Hepatocyte (in vitro differentiated cells): ENCODE measurements at regions not wholly inside any gene's neighbourhood (a gene's known extent, or its start where the extent isn't known, plus 50 kb on each side); places are given as distances from the start of the nearest gene placed in this dataset.

Source experiments
- DNase-seq: peaks from one replicate; pipeline ENCODE4 v3.0.0-alpha.2; 2016; ENCODE audit warnings: low spot score
- H2AFZ ChIP-seq: fragments of 200-600 bp; sonication (generic); 2 replicates; pipeline ENCODE4 v1.6.0; 2016; ENCODE audit warnings: antibody characterized with exemption, mild to moderate bottlenecking
- H3K27ac ChIP-seq: fragments of 200-600 bp; sonication (generic); 2 replicates; pipeline ENCODE4 v1.5.1; 2016; ENCODE audit warnings: mild to moderate bottlenecking
- H3K27me3 ChIP-seq: fragments of 200-600 bp; sonication (generic); 2 replicates; pipeline ENCODE4 v1.6.1; 2016
- H3K36me3 ChIP-seq: fragments of 200-600 bp; sonication (generic); replicated peaks from 2 replicates; pipeline ENCODE4 v1.5.1; 2016; ENCODE audit warnings: low read depth; ENCODE audit not compliant: insufficient read depth
- H3K4me1 ChIP-seq: fragments of 200-600 bp; sonication (generic); 2 replicates; pipeline ENCODE4 v1.5.1; 2016; ENCODE audit warnings: mild to moderate bottlenecking, moderate library complexity; ENCODE audit not compliant: insufficient read depth
- H3K4me2 ChIP-seq: fragments of 200-600 bp; sonication (generic); 2 replicates; pipeline ENCODE4 v1.6.0; 2016
- H3K4me3 ChIP-seq: fragments of 200-600 bp; sonication (generic); 2 replicates; pipeline ENCODE4 v1.5.1; 2016; ENCODE audit warnings: mild to moderate bottlenecking
- H3K79me2 ChIP-seq: fragments of 200-600 bp; sonication (generic); 2 replicates; pipeline ENCODE4 v1.6.0; 2017; ENCODE audit warnings: mild to moderate bottlenecking
- H3K9me2 ChIP-seq: fragments of 200-600 bp; sonication (generic); replicated peaks from 2 replicates; pipeline ENCODE4 v1.6.0; 2017; ENCODE audit warnings: mild to moderate bottlenecking; ENCODE audit not compliant: insufficient read depth
- H3K9me3 ChIP-seq: fragments of 200-600 bp; sonication (generic); 2 replicates; pipeline ENCODE4 v1.5.1; 2016; ENCODE audit warnings: low read depth, mild to moderate bottlenecking
- H4K20me1 ChIP-seq: fragments of 200-600 bp; sonication (generic); 2 replicates; pipeline ENCODE4 v1.6.0; 2016; ENCODE audit warnings: mild to moderate bottlenecking; ENCODE audit not compliant: insufficient read depth, poor library complexity, severe bottlenecking
- EZH2 ChIP-seq: fragments of 200-600 bp; sonication (generic); IDR thresholded peaks from 2 replicates; pipeline ENCODE4 v1.6.1; 2016; ENCODE audit warnings: antibody characterized with exemption, mild to moderate bottlenecking, borderline replicate concordance
- EZH2phosphoT487 ChIP-seq: fragments of 200-600 bp; sonication (generic); IDR thresholded peaks from one replicate; pipeline ENCODE4 v1.6.1; 2018; ENCODE audit warnings: antibody characterized with exemption, mild to moderate bottlenecking, low read depth, moderate library complexity; ENCODE audit not compliant: unreplicated experiment, severe bottlenecking
- WGBS: methylation state at CpG from one replicate; pipeline ENCODE4 v1.1.6; 2016; ENCODE audit warnings: low lambda C conversion rate; ENCODE audit errors: missing lambda C conversion rate; 5-methylcytosine and 5-hydroxymethylcytosine counted together
- TF ChIP-seq, protein P1 (sequence below): fragments of 200-600 bp; sonication (generic); IDR thresholded peaks from 2 replicates; pipeline ENCODE4 v1.5.1; 2016; ENCODE audit warnings: antibody characterized with exemption, mild to moderate bottlenecking; ENCODE audit not compliant: poor library complexity

DNA sequence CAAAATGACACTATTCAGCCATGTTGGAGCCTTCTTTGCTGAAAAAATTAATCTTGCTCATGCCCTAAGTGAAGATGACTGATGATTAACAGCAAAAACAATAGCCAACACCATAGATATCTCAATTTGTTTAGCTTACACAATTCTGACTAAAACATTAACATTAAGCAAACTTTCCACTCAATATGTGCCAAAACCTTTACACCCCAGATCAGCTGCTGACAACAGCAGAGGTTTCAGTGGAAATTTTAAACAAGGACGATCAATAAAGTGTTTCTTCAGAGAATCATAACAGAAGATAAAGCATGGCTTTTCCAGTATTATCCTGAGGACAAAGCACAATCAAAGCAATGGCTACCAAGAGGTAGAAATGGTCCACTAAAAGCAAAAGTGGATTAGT is 254.4 kb upstream of the GRAMD2B start:
- H3K9me2 ChIP-seq, result no peaks in the 10 kb centered on the region
- H3K27ac ChIP-seq, result no peak overlapping the region
- no peaks in the 10 kb centered on the region for H3K27me3 ChIP-seq
- no peak overlapping the region for H3K4me2 ChIP-seq
- H2AFZ ChIP-seq, result no peak overlapping the region
- TF ChIP-seq EZH2, result no peak
- no peak for TF ChIP-seq EZH2phosphoT487
- TF ChIP-seq, protein P1, sequence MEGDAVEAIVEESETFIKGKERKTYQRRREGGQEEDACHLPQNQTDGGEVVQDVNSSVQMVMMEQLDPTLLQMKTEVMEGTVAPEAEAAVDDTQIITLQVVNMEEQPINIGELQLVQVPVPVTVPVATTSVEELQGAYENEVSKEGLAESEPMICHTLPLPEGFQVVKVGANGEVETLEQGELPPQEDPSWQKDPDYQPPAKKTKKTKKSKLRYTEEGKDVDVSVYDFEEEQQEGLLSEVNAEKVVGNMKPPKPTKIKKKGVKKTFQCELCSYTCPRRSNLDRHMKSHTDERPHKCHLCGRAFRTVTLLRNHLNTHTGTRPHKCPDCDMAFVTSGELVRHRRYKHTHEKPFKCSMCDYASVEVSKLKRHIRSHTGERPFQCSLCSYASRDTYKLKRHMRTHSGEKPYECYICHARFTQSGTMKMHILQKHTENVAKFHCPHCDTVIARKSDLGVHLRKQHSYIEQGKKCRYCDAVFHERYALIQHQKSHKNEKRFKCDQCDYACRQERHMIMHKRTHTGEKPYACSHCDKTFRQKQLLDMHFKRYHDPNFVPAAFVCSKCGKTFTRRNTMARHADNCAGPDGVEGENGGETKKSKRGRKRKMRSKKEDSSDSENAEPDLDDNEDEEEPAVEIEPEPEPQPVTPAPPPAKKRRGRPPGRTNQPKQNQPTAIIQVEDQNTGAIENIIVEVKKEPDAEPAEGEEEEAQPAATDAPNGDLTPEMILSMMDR, result no peak
- no peaks in the 10 kb centered on the region for H3K79me2 ChIP-seq
- no peak for DNase-seq
- H3K36me3 ChIP-seq, result no peaks in the 10 kb centered on the region
- no peaks in the 10 kb centered on the region for H3K4me1 ChIP-seq
- peaks cover 7% of the 10 kb centered on the region for H3K9me3 ChIP-seq
- WGBS, result 83% methylated on average over 1 of the region's 1 CpG
- H4K20me1 ChIP-seq, result no peaks in the 10 kb centered on the region
- no peak overlapping the region for H3K4me3 ChIP-seq

DNA sequence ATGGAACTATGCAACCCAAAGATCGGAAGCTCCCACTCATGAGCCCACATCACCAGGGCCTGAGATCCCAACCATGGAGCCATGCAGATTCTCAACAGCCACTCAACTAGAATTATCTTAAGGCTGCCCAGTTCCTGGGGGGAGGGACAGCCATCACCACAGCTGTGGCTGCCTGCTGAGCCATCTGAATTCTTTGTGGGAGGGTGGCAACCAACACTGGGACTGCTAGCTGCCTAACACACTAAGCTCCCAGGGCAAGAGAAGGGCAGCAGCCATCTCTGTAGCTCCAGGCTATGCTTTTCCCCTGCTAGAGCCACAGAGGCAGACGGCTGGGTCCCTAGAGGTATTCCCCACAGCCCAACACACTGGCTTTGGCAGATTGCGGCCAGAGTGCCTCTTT is 251.3 kb upstream of the GRAMD2B start:
- no peaks in the 10 kb centered on the region for H3K27me3 ChIP-seq
- H3K36me3 ChIP-seq, result no peaks in the 10 kb centered on the region
- no peak overlapping the region for H3K27ac ChIP-seq
- WGBS, result 94% methylated on average over 3 of the region's 3 CpGs
- H3K4me2 ChIP-seq, result no peak overlapping the region
- H2AFZ ChIP-seq, result no peak overlapping the region
- DNase-seq, result no peak
- H3K9me3 ChIP-seq, result peaks cover 1% of the 10 kb centered on the region
- no peak for TF ChIP-seq EZH2phosphoT487
- TF ChIP-seq, protein P1, result no peak
- TF ChIP-seq EZH2, result no peak
- H3K79me2 ChIP-seq, result no peaks in the 10 kb centered on the region
- H3K4me3 ChIP-seq, result no peak overlapping the region
- no peaks in the 10 kb centered on the region for H4K20me1 ChIP-seq
- H3K9me2 ChIP-seq, result no peaks in the 10 kb centered on the region
- H3K4me1 ChIP-seq, result no peaks in the 10 kb centered on the region

- H3K36me3 ChIP-seq, result no peaks in the 10 kb centered on the region
- no peaks in the 10 kb centered on the region for H3K27me3 ChIP-seq
- H3K4me3 ChIP-seq, result no peak overlapping the region
- no peaks in the 10 kb centered on the region for H3K9me2 ChIP-seq
- no peak overlapping the region for H3K4me2 ChIP-seq
- no peaks in the 10 kb centered on the region for H3K9me3 ChIP-seq
- no peak for DNase-seq
- H3K4me1 ChIP-seq, result no peaks in the 10 kb centered on the region
- no peak for TF ChIP-seq EZH2
- no peak for TF ChIP-seq EZH2phosphoT487
- TF ChIP-seq, protein P1, result no peak
- no peak overlapping the region for H3K27ac ChIP-seq
- H4K20me1 ChIP-seq, result no peaks in the 10 kb centered on the region
- WGBS, result 75% methylated on average over 1 of the region's 1 CpG
- no peaks in the 10 kb centered on the region for H3K79me2 ChIP-seq
- no peak overlapping the region for H2AFZ ChIP-seq
Observed at GRCh38 chr5:126172812-126173211, 250.4 kb upstream of the GRAMD2B start.

DNA sequence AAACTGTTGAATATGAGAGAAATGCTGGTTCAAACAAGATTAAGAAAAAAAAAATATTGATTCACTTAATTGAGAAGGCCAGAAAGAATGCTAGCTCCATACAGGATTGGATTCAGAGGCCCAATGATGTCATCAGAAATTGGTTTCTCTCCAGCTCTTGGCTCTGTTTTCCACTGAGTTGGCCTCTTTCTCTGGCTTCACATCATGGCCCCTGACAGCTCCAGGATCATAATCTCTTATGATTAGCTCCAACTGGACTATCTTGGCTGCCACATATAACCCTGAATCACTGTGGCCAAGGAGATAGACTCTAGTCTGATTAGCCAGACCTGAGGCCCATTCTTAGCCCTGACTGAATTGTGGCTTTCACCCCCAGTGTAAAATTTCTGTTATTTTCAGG is 244.7 kb upstream of the GRAMD2B start:
- H3K4me1 ChIP-seq, result no peaks in the 10 kb centered on the region
- no peak for DNase-seq

More for the DNA sequence above, 244.7 kb upstream of the GRAMD2B start:
- Histone ChIP-seq H3K27ac (no peak overlapping the region), H3K4me2 (no peak overlapping the region), H2AFZ (no peak overlapping the region), H3K9me3 (no peaks in the 10 kb centered on the region), H3K36me3 (no peaks in the 10 kb centered on the region), H3K4me3 (no peak overlapping the region), H4K20me1 (no peaks in the 10 kb centered on the region), H3K9me2 (no peaks in the 10 kb centered on the region), H3K27me3 (no peaks in the 10 kb centered on the region), H3K79me2 (no peaks in the 10 kb centered on the region)
- TF ChIP-seq EZH2phosphoT487 (no peak), EZH2 (no peak)
- TF ChIP-seq, protein P1, result no peak
